ENCODE measurements at regions not wholly inside any gene's neighbourhood (a gene's known extent, or its start where the extent isn't known, plus 50 kb on each side); places are given as distances from the start of the nearest gene placed in this dataset.

GRCh38 chrX:39988496-39988895 lies 109.3 kb downstream of the BCOR start:
- Histone ChIP-seq H3K9ac (ENCODE audit: low read length) (no peak overlapping the region), H3K36me3 (ENCODE audit: control insufficient read depth in 1 of 2, insufficient read depth in 2 of 2, low read length in 2 of 2) (no peaks in the 10 kb centered on the region), H3K4me2 (ENCODE audit: low read length) (no peak overlapping the region), H3K4me1 (ENCODE audit: control insufficient read depth in 1 of 2, insufficient read depth in 2 of 2, low read length in 2 of 2) (peaks cover 6 to 9% of the 10 kb centered on the region in 2 experiments), H4K20me1 (ENCODE audit: insufficient read depth) (no peaks in the 10 kb centered on the region), H3K79me2 (ENCODE audit: insufficient read depth, low read length) (no peaks in the 10 kb centered on the region), H3K4me3 (replicated peaks in 1 of 2; ENCODE audit: low read depth in 1 of 2, low read length in 2 of 2) (no peak overlapping the region), H2AFZ (ENCODE audit: low read depth, low read length, poor library complexity, severe bottlenecking) (no peak overlapping the region), H3K9me2 (ENCODE audit: insufficient read depth) (no peaks in the 10 kb centered on the region), H3K9me3 (ENCODE audit: control insufficient read depth in 1 of 2, insufficient read depth in 1 of 2, low read depth in 1 of 2, low read length in 2 of 2) (no peaks in the 10 kb centered on the region), H3K27me3 (ENCODE audit: insufficient read depth, low read length) (no peaks in the 10 kb centered on the region), H3K27ac (ENCODE audit: low read depth, low read length) (no peak overlapping the region)
- POLR2A ChIA-PET: no interaction called here
- DNase-seq (ENCODE audit: low read depth, low spot score) (no peak), ATAC-seq (no peak)
- TF ChIP-seq MAX (IDR thresholded peaks at IDR 0.05) (no peak), EZH2phosphoT487 (IDR thresholded peaks at IDR 0.05; ENCODE audit: borderline replicate concordance) (no peak), ZNF274 (IDR thresholded peaks at IDR 0.05; ENCODE audit: low read depth, low read length) (no peak), ELF1 (IDR thresholded peaks at IDR 0.05; ENCODE audit: borderline replicate concordance, low read depth) (no peak), FOSL1 (IDR thresholded peaks at IDR 0.05; ENCODE audit: low read depth) (no peak), POLR2AphosphoS5 (IDR thresholded peaks at IDR 0.05; ENCODE audit: low read depth, low read length) (no peak), ATF3 (IDR thresholded peaks at IDR 0.05) (no peak), CBX3 (IDR thresholded peaks at IDR 0.05; ENCODE audit: low read depth) (no peak), ZBTB33 (IDR thresholded peaks at IDR 0.05; ENCODE audit: extremely low read depth, insufficient replicate concordance, low read length) (no peak), YY1 (IDR thresholded peaks at IDR 0.05; ENCODE audit: extremely low read depth, insufficient replicate concordance, low read depth, low read length) (no peak), CTCF (IDR thresholded peaks at IDR 0.05 in 2 of 3, conservative IDR thresholded peaks at IDR 0.05 in 1 of 3; ENCODE audit: borderline replicate concordance in 1 of 3, insufficient read depth in 1 of 3, low read depth in 2 of 3, low read length in 2 of 3) (no peak), TCF7L2 (IDR thresholded peaks at IDR 0.05; ENCODE audit: borderline replicate concordance, extremely low read depth, insufficient read depth, insufficient read length) (no peak), SIN3A (IDR thresholded peaks at IDR 0.05; ENCODE audit: low read depth) (no peak), ZFX (IDR thresholded peaks at IDR 0.05) (no peak), RAD21 (IDR thresholded peaks at IDR 0.05; ENCODE audit: low read depth) (no peak), REST (IDR thresholded peaks at IDR 0.05; ENCODE audit: low read depth) (no peak), JUND (IDR thresholded peaks at IDR 0.05) (no peak), SP1 (IDR thresholded peaks at IDR 0.05; ENCODE audit: low read depth) (no peak), EZH2 (IDR thresholded peaks at IDR 0.05) (no peak)
- BruUV-seq (replicated peaks): no TSS peak
- intact Hi-C loops (cut with micrococcal nuclease): no loop called here
- RAD21 ChIA-PET (ENCODE audit: low non-redundant PET in 1 of 2, low total read pairs in 2 of 2, uncharacterized antibody in 2 of 2, unreplicated experiment in 2 of 2): no interaction called here
- CTCF ChIA-PET: no interaction called here

Measured in HCT116 (cell line).